ENCODE measurements at regions not wholly inside any gene's neighbourhood (a gene's known extent, or its start where the extent isn't known, plus 50 kb on each side); places are given as distances from the start of the nearest gene placed in this dataset.

DNA sequence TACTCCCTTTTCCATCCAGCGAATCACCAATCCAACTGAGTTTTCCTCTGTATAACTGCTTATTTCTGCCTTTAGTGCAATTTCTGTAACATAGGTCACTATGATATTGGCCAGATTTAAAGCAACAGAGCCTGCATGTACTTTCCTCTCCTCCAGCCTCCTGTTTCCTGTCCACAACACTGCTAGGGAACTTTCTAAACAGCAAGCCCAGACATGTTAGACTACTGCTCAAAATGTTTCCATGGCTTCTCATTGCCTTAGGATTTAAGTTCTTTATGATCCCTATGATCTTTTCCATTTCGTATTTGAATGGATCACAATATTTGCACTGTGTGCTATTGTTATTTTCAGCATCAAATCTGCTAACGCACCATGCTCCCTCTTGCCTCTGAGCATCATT, 481.7 kb upstream of the SLC10A2 start:
- no peaks in the 10 kb centered on the region for H3K36me3 ChIP-seq
- no peaks in the 10 kb centered on the region for H3K9me3 ChIP-seq
- intact Hi-C loops (cut with DNase I): no loop called here
- no peak for DNase-seq (ENCODE audit: extremely low spot score in 2 of 2)
- no peaks in the 10 kb centered on the region for H3K4me1 ChIP-seq
- no peak overlapping the region for H3K27ac ChIP-seq
- H3K27me3 ChIP-seq: no peaks in the 10 kb centered on the region
- H3K4me3 ChIP-seq: no peak overlapping the region
- TF ChIP-seq POLR2A (IDR thresholded peaks at IDR 0.05): no peak

- DNase-seq (ENCODE audit: extremely low spot score in 2 of 2): no peak
- H3K27ac ChIP-seq: no peak overlapping the region
- no peak overlapping the region for H3K4me3 ChIP-seq
- no peak for TF ChIP-seq POLR2A (IDR thresholded peaks at IDR 0.05)
- H3K27me3 ChIP-seq: no peaks in the 10 kb centered on the region
- no peaks in the 10 kb centered on the region for H3K4me1 ChIP-seq
- intact Hi-C loops (cut with DNase I): no loop called here
- H3K9me3 ChIP-seq: no peaks in the 10 kb centered on the region
- H3K36me3 ChIP-seq: no peaks in the 10 kb centered on the region
Observed at GRCh38 chr13:103546271-103546670, 480.1 kb upstream of the SLC10A2 start.

GRCh38 chr13:103542648-103543047, 476.4 kb upstream of the SLC10A2 start:
- Histone ChIP-seq H3K27ac (no peak overlapping the region), H3K4me3 (no peak overlapping the region), H3K36me3 (no peaks in the 10 kb centered on the region), H3K9me3 (no peaks in the 10 kb centered on the region), H3K27me3 (no peaks in the 10 kb centered on the region), H3K4me1 (no peaks in the 10 kb centered on the region)
- intact Hi-C loops (cut with DNase I): no loop called here
- DNase-seq (ENCODE audit: extremely low spot score in 2 of 2): no peak
- TF ChIP-seq POLR2A (IDR thresholded peaks at IDR 0.05) (no peak), POLR2AphosphoS5 (IDR thresholded peaks at IDR 0.05; ENCODE audit: insufficient read depth in 1 of 2, low read depth in 1 of 2) (no peak)
- TF ChIP-seq, protein P1, sequence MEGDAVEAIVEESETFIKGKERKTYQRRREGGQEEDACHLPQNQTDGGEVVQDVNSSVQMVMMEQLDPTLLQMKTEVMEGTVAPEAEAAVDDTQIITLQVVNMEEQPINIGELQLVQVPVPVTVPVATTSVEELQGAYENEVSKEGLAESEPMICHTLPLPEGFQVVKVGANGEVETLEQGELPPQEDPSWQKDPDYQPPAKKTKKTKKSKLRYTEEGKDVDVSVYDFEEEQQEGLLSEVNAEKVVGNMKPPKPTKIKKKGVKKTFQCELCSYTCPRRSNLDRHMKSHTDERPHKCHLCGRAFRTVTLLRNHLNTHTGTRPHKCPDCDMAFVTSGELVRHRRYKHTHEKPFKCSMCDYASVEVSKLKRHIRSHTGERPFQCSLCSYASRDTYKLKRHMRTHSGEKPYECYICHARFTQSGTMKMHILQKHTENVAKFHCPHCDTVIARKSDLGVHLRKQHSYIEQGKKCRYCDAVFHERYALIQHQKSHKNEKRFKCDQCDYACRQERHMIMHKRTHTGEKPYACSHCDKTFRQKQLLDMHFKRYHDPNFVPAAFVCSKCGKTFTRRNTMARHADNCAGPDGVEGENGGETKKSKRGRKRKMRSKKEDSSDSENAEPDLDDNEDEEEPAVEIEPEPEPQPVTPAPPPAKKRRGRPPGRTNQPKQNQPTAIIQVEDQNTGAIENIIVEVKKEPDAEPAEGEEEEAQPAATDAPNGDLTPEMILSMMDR (IDR thresholded peaks at IDR 0.05): no peak

DNA sequence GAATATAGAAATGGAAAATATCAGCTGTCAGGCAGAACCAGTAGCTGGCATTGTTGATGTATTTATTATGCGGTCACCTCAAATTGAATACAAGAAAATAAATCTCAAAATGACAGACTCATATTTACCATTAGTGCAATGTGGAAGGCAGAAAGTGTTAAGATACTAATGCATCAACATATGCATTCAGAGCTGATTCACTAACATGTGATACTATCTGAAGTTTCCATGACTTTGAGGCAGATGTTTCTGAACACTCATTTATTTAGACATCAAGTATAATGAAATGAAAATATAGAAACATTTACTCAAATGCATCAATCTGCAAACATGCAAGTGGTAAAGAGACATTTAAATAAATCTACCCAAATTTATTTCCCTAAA, 474.2 kb upstream of the SLC10A2 start:
- no peak overlapping the region for H3K27ac ChIP-seq
- H3K27me3 ChIP-seq: no peaks in the 10 kb centered on the region
- intact Hi-C loops (cut with DNase I): no loop called here
- TF ChIP-seq POLR2AphosphoS5 (IDR thresholded peaks at IDR 0.05; ENCODE audit: insufficient read depth in 1 of 2, low read depth in 1 of 2) (no peak), POLR2A (IDR thresholded peaks at IDR 0.05) (no peak)
- TF ChIP-seq, protein P1 (IDR thresholded peaks at IDR 0.05): no peak
- no peaks in the 10 kb centered on the region for H3K36me3 ChIP-seq
- DNase-seq (ENCODE audit: extremely low spot score in 2 of 2): no peak
- H3K4me3 ChIP-seq: no peak overlapping the region
- no peaks in the 10 kb centered on the region for H3K4me1 ChIP-seq
- no peaks in the 10 kb centered on the region for H3K9me3 ChIP-seq

DNA sequence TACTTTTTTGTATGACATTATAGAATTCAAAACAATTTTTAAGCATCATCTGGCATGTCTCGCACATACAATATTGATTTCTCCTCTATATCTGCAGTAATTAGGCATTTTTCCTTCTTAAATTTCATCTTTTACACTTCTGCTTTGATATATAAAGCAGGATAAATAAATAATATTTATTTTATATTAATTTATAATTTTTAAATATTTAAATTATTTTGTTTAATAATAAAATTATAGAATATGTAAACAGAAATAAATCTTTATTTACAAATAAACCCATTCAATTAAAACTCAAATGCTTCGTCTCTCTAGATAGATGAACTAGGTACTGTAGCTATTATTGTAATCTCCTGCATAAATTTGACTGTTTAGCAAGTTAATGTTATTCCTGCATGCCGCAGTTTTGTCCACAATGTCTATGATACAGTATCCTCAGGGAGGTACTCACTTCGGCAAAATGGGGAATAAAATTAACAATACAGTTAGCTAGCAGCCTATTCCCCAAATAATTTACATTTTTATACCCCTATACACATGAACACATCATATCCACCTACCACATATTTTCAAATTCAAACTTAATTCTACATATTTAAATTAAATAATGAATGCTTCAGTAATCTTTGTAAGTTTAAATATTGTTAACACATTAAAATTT, 473.6 kb upstream of the SLC10A2 start:
- intact Hi-C loops (cut with DNase I): no loop called here
- Histone ChIP-seq H3K9me3 (no peaks in the 10 kb centered on the region), H3K27ac (no peak overlapping the region), H3K27me3 (no peaks in the 10 kb centered on the region), H3K4me1 (no peaks in the 10 kb centered on the region), H3K36me3 (no peaks in the 10 kb centered on the region), H3K4me3 (no peak overlapping the region)
- DNase-seq (ENCODE audit: extremely low spot score in 2 of 2): no peak
- TF ChIP-seq, protein P1 (IDR thresholded peaks at IDR 0.05): no peak

DNA sequence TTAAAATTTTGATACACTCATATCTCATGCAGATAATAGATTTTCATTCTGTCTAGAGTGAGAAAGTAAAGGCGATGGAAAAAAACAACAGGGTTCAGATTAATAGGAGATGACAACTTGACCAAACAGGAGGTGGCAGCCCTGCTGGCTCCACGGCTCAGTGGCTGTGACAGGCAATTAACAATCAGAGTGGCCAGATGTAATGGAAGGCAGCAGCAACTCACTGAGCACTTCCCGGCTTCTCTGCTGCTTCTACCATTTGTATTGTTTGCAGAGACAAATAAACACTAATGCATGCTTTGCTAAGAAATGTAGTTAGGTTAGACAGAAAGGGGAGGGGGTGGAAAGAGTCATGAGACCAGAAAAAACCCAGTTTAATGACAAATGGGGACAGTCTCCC, 473.0 kb upstream of the SLC10A2 start:
- Histone ChIP-seq H3K27ac (no peak overlapping the region), H3K36me3 (no peaks in the 10 kb centered on the region), H3K9me3 (no peaks in the 10 kb centered on the region), H3K4me3 (no peak overlapping the region), H3K4me1 (no peaks in the 10 kb centered on the region), H3K27me3 (no peaks in the 10 kb centered on the region)
- TF ChIP-seq, protein P1 (IDR thresholded peaks at IDR 0.05): no peak
- TF ChIP-seq POLR2AphosphoS5 (IDR thresholded peaks at IDR 0.05; ENCODE audit: insufficient read depth in 1 of 2, low read depth in 1 of 2) (no peak), POLR2A (IDR thresholded peaks at IDR 0.05) (no peak)
- no peak for DNase-seq (ENCODE audit: extremely low spot score in 2 of 2)
- intact Hi-C loops (cut with DNase I): no loop called here

Measured in vagina (tissue), 2 donors.